GM19455 (cell line): ENCODE measurements at regions not wholly inside any gene's neighbourhood (a gene's known extent, or its start where the extent isn't known, plus 50 kb on each side); places are given as distances from the start of the nearest gene placed in this dataset.
"Not testable (repeated sequence)": the region's sequence is repeated elsewhere in the genome, so short reads cannot be mapped to it uniquely, and the experiment has no call there.

Experiments
- ATAC-seq: cut with Tn5 transposase; IDR thresholded peaks from one replicate; pipeline ENCODE4 v1.9.1; 2021; ENCODE audit not compliant: unreplicated experiment

DNA sequence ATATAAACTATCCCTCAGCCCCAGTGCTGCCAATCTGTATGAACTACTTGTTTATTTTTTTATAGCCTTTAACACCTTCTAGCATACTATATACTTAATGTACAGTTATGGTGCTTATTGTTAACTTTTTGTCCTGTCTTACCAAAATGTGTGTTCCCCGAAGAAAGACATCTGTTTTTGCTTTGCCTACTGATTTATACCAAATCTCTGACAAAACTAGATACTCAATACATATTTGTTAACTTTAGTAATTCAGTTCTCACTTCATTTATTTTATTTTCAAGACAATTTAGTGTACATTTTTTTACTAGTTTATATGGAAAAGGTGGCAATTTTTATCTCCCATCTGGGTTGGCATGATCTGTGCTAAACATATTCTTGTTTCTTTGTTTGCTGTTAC lies 824.3 kb upstream of the ATXN8OS start:
- ATAC-seq = no peak

DNA sequence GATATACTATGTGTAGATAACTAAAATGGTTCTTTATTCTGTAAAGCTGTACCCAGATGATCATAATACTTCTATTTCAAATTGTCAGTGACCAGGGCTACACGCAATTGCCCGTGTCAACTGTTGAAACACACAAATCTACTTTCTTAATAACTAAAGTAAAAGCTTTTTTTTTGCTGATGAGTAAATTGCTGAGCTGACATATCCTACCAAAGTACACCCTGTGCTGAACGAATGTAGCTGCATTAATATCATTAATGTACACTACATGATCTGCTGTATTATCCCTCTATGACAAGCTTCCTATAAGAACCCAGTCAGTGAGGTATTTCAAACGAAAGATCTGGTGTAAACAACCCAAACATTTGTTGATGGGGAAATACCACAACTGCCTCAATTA lies 827.2 kb upstream of the ATXN8OS start:
- ATAC-seq = no peak

DNA sequence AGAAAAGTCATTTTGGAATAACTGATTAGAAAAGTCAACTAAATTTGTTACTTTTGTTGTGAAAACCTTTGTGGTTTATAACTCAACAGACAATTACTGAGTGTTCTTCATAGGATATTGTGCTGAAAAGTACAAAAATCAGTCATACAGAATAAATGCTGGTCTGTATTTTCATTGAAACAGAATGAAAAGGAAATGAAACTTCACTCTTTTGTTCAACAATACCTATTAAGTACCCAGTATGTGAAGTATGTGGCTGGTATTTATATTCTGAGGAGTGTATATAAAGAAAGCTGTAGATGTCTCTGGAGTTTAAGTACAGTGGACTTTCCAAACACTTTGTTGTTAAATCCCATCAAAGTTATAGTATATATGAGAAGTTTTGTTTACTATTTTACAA lies 828.4 kb upstream of the ATXN8OS start:
- ATAC-seq = no peak

DNA sequence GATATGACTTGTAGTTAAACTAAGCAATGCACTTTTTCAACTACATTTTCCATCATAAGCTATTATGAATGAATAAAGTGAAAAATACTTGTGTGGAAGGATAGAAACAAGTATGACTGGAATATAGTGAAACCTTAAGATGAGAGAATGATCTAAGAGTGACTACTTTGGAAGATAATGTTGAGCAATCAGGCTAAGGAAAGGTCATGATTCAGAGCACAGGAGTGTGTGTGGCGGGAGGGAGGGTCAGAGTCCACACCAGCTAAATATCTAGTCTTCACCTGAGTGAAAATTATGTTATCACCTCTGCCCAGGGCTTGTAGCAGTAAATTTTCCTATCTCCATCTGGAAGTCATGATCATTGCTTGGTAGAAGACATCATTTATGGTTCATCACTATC lies 833.4 kb upstream of the ATXN8OS start:
- ATAC-seq = no peak

DNA sequence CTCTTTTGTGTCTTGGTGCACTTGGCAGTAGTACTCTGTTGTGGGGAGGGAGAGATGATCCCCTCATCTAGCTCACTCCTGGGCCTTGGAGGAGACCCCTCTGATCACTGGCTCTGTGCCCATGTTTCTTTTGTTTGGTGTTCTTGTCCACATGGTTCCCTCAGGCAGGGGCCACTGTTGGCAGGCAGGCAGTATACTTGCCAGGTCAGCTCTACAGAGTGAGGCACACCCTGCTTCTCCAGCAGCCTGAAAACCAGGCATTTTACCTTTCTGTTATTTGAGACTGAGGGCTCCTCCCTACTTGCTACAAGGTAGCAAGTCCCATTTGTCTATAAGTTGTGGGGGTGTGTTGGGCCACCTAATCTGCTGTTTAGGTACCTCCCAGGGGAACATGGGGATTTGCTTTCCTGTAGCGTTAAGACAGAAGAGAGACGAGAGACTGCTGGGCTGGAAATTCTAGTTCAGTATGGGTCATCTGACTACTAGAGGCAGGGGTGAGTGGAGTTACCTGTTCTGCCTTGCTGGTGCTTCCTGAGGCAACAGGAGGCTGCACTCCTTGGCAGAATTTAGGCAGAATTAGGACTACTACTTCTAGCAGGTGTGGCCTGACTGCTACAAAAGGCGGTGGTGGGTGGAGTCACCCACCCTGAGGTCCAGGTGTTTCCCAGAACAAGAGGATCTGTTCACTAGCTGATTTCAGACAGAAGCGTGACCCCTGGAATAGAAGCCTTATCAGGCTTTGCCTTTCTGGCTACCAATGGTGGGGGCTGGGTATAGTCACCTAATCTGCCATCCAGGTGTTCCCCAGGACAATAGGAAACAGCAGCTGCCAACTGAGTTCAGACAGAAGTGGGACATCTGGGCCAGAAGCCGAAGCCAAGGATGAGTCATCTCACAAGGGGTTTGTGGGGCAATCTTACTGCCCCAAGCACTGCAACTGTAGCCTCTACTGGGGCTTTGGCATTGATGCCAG lies 843.0 kb upstream of the ATXN8OS start:
- no peak for ATAC-seq

DNA sequence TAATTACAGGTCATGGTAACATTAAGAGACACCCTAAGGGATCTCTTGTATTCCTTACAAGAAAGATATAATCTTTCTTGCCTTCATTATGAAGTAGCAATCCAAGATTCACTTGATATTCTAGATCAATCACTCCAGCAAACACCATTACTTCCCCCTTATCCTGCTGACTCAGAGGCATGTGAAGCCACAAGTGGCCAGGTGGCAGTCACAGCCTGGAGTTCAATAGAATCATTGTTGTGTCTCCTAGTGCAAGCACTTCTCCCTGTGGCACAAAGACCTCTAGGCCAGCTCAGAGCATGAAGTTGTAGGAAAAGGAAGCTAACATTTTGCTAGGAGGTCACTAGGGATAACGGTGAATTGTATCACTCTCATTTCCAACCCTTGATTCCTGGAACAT lies 864.3 kb upstream of the ATXN8OS start:
- no peak for ATAC-seq

DNA sequence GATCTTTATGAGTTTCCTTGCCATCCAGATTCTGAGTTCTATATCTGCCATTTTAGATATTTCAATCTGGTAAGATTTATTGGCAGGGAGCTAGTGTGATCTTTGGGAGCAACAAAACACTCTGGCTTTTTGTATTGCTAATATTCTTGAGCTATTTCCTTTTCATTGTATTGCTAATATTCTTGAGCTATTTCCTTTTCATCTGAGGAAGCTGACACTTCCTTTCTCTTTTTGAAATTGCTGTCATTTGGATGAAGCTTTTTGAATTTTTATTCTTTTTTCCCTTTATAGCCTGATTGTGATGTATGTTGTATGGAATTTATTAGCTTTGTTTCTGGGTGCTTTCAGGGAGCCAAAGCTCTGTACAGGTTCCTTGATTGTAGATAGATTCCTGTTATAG lies 873.5 kb upstream of the ATXN8OS start:
- no peak for ATAC-seq

DNA sequence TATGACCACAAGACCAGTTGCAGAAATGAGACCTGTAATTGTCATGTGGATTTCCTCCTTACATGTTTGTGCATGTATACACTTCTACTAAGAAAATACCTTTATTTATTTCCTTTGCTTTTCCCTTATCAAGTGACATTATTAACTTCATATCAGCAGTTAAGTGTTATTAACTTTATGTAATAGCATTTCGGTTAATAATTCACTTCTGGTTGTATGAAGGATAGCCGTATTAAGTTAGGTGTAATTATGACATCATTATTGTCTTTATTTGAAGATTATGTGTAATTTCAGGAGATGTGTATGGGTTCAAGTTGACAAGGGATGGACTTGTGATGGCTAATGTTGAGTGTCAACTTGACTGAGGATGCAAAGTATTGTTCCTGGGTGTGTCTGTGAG lies 881.2 kb upstream of the ATXN8OS start:
- ATAC-seq = no peak

DNA sequence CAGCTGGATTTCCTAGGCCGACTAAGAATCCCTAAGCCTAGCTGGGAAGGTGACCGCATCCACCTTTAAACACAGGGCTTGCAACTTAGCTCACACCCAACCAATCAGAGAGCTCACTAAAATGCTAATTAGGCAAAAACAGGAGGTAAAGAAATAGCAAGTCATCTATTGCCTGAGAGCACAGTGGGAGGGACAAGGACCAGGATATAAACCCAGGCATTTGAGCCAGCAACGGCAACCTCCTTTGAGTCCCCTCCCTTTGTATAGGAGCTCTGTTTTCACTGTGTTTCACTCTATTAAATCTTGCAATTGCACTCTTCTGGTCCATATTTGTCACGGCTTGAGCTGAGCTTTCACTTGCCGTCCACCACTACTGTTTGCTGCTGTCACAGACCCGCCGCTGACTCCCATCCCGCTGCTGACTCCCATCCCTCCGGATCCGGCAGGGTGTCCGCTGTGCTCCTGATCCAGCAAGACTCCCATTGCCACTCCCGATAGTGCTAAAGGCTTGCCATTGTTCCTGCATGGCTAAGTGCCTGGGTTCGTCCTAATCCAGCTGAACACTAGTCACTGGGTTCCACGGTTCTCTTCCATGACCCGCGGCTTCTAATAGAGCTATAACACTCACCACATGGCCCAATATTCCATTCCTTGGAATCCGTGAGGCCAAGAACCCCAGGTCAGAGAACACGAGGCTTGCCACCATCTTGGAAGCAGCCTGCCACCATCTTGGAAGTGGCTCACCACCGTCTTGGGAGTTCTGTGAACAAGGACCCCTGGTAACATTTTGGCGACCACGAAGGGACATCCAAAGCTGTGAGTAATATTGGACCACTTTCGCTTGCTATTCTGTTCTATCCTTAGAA lies 885.8 kb upstream of the ATXN8OS start:
- not testable (repeated sequence) for ATAC-seq

DNA sequence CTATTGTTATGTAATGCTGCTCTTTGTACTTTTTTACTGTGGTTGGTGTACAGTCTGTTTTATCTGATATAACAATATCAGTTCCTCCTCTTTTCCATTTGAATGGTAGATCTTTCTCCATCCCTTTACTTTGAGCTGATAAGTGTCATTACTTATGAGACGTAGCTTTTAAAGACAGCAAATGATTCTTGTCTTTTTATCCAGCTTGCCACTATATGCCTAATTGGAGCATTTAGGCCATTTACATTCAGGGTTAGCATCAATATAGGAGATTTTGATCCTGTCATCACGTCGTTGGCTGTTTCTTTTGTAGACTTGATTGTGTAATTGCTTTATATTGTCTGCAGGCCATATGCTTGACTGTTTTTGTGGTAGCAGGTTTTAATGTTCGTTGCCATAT lies 894.2 kb upstream of the ATXN8OS start:
- ATAC-seq = no peak

DNA sequence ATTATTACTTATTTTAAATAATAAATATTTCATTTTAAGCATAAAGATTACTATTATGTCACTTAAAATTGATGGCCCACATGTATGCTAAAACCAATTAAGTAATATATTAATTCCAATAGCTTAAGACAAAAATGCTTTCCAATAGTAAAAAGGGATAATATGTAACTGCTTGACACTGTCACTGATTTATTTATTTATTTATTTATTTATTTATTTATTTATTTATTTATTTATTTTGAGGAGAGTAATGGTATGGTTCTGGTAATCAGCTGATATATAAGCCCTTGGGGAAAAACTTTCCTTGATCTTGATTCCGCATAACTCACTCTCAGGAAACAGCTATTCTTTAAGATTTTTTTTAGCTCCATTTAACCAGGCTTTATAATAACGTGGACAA lies 903.0 kb upstream of the ATXN8OS start:
- ATAC-seq = no peak

DNA sequence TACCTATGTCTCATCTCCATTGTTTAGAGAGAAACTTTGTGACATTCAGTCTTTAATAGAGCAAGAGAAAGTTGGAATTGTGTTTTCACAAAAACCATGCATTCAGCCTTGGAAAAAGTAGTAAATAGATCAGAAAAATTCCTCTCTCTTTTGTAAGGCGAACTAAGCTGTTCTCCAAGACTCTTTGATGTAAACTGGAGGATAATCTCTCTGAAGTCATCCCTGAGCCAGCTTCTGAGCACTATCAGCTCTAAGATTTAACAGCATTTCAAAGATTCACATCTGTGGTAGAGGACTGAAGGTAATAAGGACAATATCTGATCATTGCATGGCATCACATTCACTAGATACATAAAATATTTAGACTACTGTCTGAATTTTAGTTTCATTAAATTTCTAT lies 904.6 kb upstream of the ATXN8OS start:
- no peak for ATAC-seq

DNA sequence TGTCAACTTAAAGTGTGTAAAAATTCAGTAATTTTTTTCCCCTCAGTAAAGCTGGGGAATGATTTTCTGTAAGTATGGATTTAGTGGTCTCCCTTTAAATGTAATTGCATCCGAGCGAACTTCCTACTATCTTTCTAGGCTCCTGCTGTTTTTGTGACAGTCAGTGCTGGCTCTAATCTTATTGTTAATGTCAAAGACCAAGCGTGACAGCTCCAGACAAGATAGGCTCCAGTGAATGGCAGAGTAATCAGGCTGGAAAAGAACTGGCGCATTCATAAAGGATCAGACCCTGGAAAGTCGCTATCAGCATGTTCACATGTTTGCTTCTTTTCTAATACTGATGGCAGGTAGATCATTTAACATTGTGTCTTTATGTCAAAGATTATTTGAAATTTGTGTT lies 908.0 kb upstream of the ATXN8OS start:
- no peak for ATAC-seq

DNA sequence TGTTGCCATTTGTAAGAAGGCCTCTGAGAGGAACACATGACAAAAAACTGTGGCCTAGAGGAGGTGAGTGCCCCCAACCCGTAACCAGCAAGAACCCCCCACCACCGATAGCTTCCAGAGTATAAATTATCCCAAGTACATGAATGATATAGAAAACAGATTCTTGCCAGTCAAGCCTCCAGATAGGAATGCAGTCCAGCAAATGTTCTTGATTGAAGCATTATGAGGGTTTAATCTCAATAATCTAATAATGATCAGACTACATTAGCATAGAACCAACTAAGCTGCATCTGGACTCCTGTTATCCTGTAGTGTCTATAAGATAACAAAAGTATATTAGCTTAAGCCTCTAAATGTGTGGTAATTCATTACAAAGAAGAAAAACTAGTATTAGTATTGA lies 908.9 kb upstream of the ATXN8OS start:
- ATAC-seq = no peak

DNA sequence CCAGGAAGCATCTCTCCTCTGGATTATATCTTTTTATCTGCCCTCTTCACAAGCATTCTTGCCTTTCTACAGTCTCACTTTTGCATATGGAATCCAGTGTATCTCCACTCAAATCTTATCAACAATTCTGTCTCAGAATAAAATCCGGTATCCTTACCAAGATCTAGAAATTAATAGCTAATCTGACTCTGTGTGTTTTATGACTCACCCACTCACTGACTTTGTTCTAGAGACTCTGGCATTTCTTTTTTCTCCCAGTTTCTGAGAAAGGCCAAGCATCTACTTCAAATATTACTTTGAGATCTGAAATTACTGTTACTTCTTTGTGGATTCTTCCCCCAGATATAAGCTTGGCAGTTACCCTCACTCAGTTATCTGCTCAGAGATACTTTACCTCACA lies 913.5 kb upstream of the ATXN8OS start:
- ATAC-seq = no peak

DNA sequence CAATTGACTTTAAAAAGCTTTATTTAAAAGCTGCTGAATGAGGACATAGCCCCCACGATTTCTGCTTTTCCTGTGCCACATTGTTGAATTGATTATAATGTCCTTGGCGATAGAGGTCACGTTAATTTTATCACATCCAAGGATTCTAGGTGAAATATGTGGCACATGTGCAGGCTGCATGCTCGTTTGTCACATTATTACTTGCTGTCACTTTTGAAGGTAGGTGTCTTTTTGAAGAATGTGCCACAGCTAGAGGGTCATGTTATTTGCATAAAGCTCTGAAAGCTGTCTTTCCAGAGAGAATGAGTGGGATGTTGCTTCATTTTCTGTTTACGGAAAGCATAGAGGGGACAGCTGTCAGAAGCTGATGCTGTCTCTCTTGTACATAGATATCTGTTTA lies 927.6 kb upstream of the ATXN8OS start:
- ATAC-seq = no peak

DNA sequence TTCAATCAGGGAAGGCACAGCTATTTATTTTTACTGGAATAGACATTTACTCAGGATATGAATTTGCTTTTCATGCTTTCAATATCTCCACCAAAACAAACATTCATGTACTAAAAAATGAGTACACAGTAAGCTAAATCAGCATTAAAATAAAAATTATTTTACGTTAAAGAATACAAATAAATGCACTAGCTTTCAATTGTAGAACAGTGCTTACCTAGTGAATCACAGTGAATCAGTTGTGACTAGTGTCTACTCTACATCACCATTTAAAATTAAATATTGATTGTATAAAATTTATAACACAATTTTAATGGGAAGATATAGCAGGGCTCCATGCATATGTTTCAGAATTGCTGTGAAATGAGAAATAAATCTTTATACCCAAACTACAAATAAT lies 929.6 kb upstream of the ATXN8OS start:
- no peak for ATAC-seq

DNA sequence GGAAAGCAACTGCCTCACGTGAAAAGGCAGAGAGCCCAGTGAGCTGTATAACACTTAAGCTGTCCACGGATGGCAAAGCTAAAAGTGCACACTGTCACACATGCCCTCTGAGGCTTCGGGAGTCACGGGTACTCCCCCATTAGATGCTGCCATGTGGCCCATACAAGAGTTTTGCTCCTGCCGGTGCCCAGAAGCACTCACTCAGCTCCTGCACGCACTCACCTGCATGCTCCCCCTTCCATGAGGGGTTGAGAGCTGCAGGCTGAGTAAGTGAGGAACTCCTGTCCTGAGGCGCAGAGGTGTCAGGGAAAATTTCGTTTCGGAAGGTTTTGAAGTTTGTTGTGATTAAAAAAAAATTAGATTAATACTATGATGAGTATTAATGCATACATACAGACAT lies 939.2 kb upstream of the ATXN8OS start:
- ATAC-seq = no peak

DNA sequence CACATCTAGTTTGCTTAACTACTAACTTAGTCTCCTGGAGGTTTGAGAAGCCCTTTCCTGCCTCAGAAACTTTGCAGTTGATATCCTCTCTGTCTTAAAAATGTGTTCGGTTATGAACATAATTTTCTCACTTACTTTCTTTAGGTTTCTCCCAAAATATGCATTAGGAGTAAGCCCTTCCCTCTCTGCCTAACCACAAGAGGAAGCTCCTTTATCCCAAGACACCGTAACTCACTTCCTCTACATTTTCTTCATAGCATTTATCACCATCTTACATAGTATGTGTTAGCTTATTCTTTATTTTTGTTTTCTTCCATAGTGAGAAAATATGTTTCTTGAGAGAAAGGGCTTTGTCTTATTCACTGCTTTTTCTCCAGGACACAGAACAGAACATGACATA lies 952.5 kb upstream of the ATXN8OS start:
- no peak for ATAC-seq

DNA sequence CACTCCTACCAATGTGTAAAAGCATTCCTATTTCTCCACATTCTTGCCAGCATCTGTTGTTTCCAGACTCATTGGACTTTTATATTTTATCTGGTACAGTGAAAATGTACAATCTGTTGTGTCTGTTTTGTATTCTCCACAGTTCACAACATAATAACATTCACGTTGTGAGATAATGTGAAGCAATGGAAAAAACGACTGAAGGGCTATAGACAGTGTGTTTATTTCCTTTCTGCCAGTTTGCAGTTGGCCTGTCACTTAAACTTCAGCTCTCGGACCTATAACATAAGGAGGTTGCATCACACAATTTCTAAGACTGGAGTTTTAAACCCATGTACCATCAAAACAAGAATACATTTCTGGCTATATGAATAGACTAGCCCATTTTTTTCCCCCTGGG lies 965.5 kb upstream of the ATXN8OS start:
- ATAC-seq = no peak

DNA sequence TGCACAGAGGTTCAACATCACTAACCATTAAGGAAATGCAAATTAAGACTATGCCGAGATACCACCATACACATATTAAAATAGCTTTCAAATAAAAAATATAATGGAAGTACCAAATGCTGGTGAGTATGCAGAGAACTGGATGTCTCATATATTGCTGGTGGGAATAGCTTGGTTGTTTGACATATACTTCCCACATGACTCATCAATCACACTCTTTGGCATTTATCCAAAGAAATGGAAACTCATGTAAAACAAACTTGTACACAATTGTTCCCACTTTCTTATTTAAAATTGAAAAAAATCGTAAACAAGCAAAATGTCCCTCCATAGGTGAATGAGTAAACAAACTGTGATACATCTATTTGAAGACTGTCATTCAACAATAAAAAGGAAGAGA lies 982.6 kb upstream of the ATXN8OS start:
- ATAC-seq = no peak

DNA sequence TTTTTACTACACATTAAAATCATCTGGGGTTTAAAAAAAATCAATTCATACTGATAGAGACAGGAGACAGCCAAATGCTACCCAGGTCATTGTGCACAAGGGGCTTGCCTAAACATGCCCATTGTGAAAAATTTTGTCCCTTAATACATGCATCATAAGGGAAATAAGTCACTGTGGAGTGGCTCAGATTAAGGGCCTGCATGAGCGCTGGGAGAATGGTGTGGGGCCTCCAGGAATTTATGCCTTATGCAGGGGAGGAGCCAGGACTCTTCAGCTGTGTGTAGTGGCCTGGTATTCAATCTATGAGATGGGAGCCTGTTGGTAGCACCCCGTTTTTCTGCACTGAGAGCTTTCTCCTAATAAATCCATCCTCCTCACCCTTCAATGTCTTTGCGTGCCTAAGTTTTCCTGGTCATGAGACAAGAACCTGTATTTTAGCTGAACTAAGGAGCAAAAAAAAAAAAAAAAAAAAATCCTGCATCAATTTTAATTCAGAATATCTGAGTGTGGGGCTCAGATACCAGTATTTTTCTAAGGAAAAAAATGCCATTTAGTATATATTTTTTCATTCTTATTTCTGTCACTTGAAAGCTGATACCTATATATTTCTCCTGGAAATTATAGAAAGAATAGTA lies 997.6 kb upstream of the ATXN8OS start:
- no peak for ATAC-seq
